Right lobe of liver (tissue), 4 donors: ENCODE measurements at regions not wholly inside any gene's neighbourhood (a gene's known extent, or its start where the extent isn't known, plus 50 kb on each side); places are given as distances from the start of the nearest gene placed in this dataset.

Experiments
- CTCF ChIP-seq, 4 donors: fragments of 200-600 bp in 3 of 4; fragments of 450-650 bp in 1 of 4; IDR thresholded peaks; one replicate each; pipeline versions ENCODE4 v1.5.1 to v1.8.0; 2016 to 2022; ENCODE audit warnings: antibody characterized with exemption in 4 of 4, mild to moderate bottlenecking in 2 of 4
- POLR2A ChIP-seq: fragments of 450-650 bp; IDR thresholded peaks from one replicate; pipeline ENCODE4 v1.6.1; 2017; ENCODE audit warnings: antibody characterized with exemption, mild to moderate bottlenecking
- donor health status: DM: no; HTN: no; CAD: no.
- donor health status: DM: no; HTN: no; CAD: no.
- donor health status: DM: no; HTN: yes; CAD: no.

GRCh38 chr9:11708899-11709298 is 984.3 kb upstream of the TYRP1 start:
- TF ChIP-seq CTCF (IDR thresholded peaks at IDR 0.05) (no peak), POLR2A (no peak)
